ENCODE measurements at regions not wholly inside any gene's neighbourhood (a gene's known extent, or its start where the extent isn't known, plus 50 kb on each side); places are given as distances from the start of the nearest gene placed in this dataset.

DNA sequence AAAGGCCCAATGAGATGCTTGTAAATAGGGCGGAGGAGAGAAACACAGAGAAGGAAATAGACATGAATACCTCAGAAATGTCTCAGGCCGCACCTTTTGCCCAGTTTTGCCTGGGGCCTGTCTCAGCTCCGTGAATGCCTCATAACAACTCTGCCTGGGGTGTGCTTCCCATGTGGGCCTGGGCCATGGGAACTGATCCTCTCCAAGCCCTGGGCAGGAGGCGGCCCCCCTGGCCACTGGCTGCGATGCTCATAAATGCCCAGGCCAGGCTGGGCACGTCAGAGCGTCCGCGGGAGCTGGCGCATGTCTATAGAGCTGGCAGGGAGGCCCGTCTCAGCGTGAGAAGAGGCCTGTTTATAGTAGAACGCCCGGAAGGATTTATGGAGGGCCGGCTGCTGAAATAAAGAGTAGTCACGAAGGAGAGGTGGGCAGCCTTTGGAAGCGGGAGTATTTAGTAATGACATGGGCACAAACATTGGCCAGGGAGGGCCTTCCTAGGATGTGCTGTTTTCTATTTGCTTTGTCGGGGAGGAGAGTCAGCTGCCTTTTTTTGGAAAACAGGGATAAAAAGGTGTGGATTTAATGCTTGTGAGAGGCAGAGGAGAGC, 85.9 kb upstream of the IGF1R start:
- Histone ChIP-seq H3K9me3 (ENCODE audit: control insufficient read depth in 1 of 2, insufficient read depth in 1 of 2, low read depth in 1 of 2, low read length in 2 of 2) (no peaks in the 10 kb centered on the region), H3K9me2 (ENCODE audit: insufficient read depth) (no peaks in the 10 kb centered on the region), H4K20me1 (ENCODE audit: insufficient read depth) (no peaks in the 10 kb centered on the region), H3K4me1 (ENCODE audit: control insufficient read depth in 1 of 2, insufficient read depth in 2 of 2, low read length in 2 of 2) (no peaks in the 10 kb centered on the region), H3K9ac (ENCODE audit: low read length) (no peak overlapping the region), H3K4me3 (replicated peaks in 1 of 2; ENCODE audit: low read depth in 1 of 2, low read length in 2 of 2) (no peak overlapping the region), H3K27me3 (ENCODE audit: insufficient read depth, low read length) (peaks cover 15% of the 10 kb centered on the region; the same call in 1 of the 2 replicates), H3K36me3 (ENCODE audit: control insufficient read depth in 1 of 2, insufficient read depth in 2 of 2, low read length in 2 of 2) (no peaks in the 10 kb centered on the region), H3K4me2 (ENCODE audit: low read length) (no peak overlapping the region), H2AFZ (ENCODE audit: low read depth, low read length, poor library complexity, severe bottlenecking) (no peak overlapping the region), H3K27ac (ENCODE audit: low read depth, low read length) (no peak overlapping the region), H3K79me2 (ENCODE audit: insufficient read depth, low read length) (no peaks in the 10 kb centered on the region)
- ChIA-PET POLR2A (no interaction called here), RAD21 (ENCODE audit: low non-redundant PET in 1 of 2, low total read pairs in 2 of 2, uncharacterized antibody in 2 of 2, unreplicated experiment in 2 of 2) (no interaction called here), CTCF (interaction anchor here (1.4 kb wide), 1 partner anchor 48 kb away, joined by 3 read pairs; no protein-coding TSS in a partner anchor)
- DNase-seq (ENCODE audit: low read depth, low spot score) (no peak), ATAC-seq (no peak)
- TF ChIP-seq YY1 (IDR thresholded peaks at IDR 0.05; ENCODE audit: extremely low read depth, insufficient replicate concordance, low read depth, low read length): no peak
- no peak for TF ChIP-seq EZH2 (IDR thresholded peaks at IDR 0.05)
- TF ChIP-seq, protein P1, sequence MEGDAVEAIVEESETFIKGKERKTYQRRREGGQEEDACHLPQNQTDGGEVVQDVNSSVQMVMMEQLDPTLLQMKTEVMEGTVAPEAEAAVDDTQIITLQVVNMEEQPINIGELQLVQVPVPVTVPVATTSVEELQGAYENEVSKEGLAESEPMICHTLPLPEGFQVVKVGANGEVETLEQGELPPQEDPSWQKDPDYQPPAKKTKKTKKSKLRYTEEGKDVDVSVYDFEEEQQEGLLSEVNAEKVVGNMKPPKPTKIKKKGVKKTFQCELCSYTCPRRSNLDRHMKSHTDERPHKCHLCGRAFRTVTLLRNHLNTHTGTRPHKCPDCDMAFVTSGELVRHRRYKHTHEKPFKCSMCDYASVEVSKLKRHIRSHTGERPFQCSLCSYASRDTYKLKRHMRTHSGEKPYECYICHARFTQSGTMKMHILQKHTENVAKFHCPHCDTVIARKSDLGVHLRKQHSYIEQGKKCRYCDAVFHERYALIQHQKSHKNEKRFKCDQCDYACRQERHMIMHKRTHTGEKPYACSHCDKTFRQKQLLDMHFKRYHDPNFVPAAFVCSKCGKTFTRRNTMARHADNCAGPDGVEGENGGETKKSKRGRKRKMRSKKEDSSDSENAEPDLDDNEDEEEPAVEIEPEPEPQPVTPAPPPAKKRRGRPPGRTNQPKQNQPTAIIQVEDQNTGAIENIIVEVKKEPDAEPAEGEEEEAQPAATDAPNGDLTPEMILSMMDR (IDR thresholded peaks at IDR 0.05 in 2 of 3, conservative IDR thresholded peaks at IDR 0.05 in 1 of 3; ENCODE audit: borderline replicate concordance in 1 of 3, insufficient read depth in 1 of 3, low read depth in 2 of 3, low read length in 2 of 3): no peak
- TF ChIP-seq ZFX (IDR thresholded peaks at IDR 0.05): no peak
- TF ChIP-seq, protein P2, sequence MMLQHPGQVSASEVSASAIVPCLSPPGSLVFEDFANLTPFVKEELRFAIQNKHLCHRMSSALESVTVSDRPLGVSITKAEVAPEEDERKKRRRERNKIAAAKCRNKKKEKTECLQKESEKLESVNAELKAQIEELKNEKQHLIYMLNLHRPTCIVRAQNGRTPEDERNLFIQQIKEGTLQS (IDR thresholded peaks at IDR 0.05): no peak
- TF ChIP-seq EZH2phosphoT487 (IDR thresholded peaks at IDR 0.05; ENCODE audit: borderline replicate concordance): no peak
- TF ChIP-seq SIN3A (IDR thresholded peaks at IDR 0.05; ENCODE audit: low read depth): no peak
- TF ChIP-seq CEBPB (IDR thresholded peaks at IDR 0.05; ENCODE audit: low read depth): no peak
- TF ChIP-seq FOSL1 (IDR thresholded peaks at IDR 0.05; ENCODE audit: low read depth): no peak
- TF ChIP-seq, protein P3, sequence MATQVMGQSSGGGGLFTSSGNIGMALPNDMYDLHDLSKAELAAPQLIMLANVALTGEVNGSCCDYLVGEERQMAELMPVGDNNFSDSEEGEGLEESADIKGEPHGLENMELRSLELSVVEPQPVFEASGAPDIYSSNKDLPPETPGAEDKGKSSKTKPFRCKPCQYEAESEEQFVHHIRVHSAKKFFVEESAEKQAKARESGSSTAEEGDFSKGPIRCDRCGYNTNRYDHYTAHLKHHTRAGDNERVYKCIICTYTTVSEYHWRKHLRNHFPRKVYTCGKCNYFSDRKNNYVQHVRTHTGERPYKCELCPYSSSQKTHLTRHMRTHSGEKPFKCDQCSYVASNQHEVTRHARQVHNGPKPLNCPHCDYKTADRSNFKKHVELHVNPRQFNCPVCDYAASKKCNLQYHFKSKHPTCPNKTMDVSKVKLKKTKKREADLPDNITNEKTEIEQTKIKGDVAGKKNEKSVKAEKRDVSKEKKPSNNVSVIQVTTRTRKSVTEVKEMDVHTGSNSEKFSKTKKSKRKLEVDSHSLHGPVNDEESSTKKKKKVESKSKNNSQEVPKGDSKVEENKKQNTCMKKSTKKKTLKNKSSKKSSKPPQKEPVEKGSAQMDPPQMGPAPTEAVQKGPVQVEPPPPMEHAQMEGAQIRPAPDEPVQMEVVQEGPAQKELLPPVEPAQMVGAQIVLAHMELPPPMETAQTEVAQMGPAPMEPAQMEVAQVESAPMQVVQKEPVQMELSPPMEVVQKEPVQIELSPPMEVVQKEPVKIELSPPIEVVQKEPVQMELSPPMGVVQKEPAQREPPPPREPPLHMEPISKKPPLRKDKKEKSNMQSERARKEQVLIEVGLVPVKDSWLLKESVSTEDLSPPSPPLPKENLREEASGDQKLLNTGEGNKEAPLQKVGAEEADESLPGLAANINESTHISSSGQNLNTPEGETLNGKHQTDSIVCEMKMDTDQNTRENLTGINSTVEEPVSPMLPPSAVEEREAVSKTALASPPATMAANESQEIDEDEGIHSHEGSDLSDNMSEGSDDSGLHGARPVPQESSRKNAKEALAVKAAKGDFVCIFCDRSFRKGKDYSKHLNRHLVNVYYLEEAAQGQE (IDR thresholded peaks at IDR 0.05; ENCODE audit: low read depth): no peak
- no peak for TF ChIP-seq TCF7L2 (IDR thresholded peaks at IDR 0.05; ENCODE audit: borderline replicate concordance, extremely low read depth, insufficient read depth, insufficient read length)
- no TSS peak for BruUV-seq (replicated peaks)
- intact Hi-C loops (cut with micrococcal nuclease): no loop called here
